SU-DHL-6 (cell line): ENCODE measurements at regions not wholly inside any gene's neighbourhood (a gene's known extent, or its start where the extent isn't known, plus 50 kb on each side); places are given as distances from the start of the nearest gene placed in this dataset.

ENCODE experiments used
- EZH2phosphoT487 ChIP-seq: fragments of 200-600 bp; sonication (generic), shearing (Covaris generic); conservative IDR thresholded peaks from 2 replicates; pipeline ENCODE4 v1.6.1; 2018; ENCODE audit warnings: mild to moderate bottlenecking, antibody characterized with exemption, low read length, moderate library complexity, mixed read lengths
- TF ChIP-seq, protein P1 (sequence below): fragments of 200-600 bp; sonication (generic); IDR thresholded peaks from one replicate; pipeline ENCODE4 v1.5.1; 2017; ENCODE audit warnings: antibody characterized with exemption, mild to moderate bottlenecking, low read length, moderate library complexity; ENCODE audit not compliant: insufficient read depth, poor library complexity, severe bottlenecking

DNA sequence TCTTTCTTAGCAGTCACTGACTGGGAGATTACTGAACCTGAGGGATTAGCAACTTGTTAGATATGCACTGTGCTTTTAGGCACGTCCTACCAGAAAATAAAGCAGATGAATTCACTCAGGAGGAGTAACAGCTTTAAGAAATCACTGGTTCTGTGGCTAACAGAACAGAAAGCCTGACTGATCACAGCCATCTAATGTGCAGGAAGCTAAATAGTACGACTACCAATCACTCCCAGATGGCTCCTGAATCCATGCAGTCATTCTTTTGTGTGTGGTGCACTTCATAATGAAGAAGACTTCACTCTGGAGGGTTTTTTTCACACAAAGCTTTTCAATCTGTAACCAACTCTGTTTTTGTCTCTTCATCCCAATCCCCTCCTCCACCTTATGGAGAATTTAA lies 305.3 kb upstream of the INTU start:
- TF ChIP-seq, protein P1, sequence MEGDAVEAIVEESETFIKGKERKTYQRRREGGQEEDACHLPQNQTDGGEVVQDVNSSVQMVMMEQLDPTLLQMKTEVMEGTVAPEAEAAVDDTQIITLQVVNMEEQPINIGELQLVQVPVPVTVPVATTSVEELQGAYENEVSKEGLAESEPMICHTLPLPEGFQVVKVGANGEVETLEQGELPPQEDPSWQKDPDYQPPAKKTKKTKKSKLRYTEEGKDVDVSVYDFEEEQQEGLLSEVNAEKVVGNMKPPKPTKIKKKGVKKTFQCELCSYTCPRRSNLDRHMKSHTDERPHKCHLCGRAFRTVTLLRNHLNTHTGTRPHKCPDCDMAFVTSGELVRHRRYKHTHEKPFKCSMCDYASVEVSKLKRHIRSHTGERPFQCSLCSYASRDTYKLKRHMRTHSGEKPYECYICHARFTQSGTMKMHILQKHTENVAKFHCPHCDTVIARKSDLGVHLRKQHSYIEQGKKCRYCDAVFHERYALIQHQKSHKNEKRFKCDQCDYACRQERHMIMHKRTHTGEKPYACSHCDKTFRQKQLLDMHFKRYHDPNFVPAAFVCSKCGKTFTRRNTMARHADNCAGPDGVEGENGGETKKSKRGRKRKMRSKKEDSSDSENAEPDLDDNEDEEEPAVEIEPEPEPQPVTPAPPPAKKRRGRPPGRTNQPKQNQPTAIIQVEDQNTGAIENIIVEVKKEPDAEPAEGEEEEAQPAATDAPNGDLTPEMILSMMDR: no peak
- no peak for TF ChIP-seq EZH2phosphoT487
